Neural cell (in vitro differentiated cells): ENCODE measurements at regions not wholly inside any gene's neighbourhood (a gene's known extent, or its start where the extent isn't known, plus 50 kb on each side); places are given as distances from the start of the nearest gene placed in this dataset.

Experiments used
- H2AFZ ChIP-seq: fragments of 200-600, 300-800 bp; sonication (generic), shearing (Covaris generic); 2 replicates; pipeline ENCODE4 v1.6.0; 2014; ENCODE audit warnings: low read depth, mild to moderate bottlenecking, antibody characterized with exemption, low read length, moderate library complexity
- H3F3A ChIP-seq: fragments of 200-600 bp; shearing (Covaris generic); 2 replicates; pipeline ENCODE4 v1.6.1; 2016; ENCODE audit warnings: mild to moderate bottlenecking, moderate library complexity, mixed read lengths, antibody characterized with exemption, low read length; ENCODE audit not compliant: insufficient read depth, poor library complexity, severe bottlenecking
- H3K27ac ChIP-seq: fragments of 200-600, 300-800 bp; sonication (generic), shearing (Covaris generic); 2 replicates; pipeline ENCODE4 v1.5.1; 2014; ENCODE audit warnings: mild to moderate bottlenecking, low read length, moderate library complexity
- H3K27me3 ChIP-seq: fragments of 300-800, 200-600 bp; sonication (generic), shearing (Covaris generic); 2 replicates; pipeline ENCODE4 v1.6.0; 2014; ENCODE audit warnings: mild to moderate bottlenecking, low read depth, low read length, moderate library complexity; ENCODE audit not compliant: insufficient read depth
- H3K36me3 ChIP-seq: fragments of 300-800, 200-600 bp; sonication (generic), shearing (Covaris generic); 2 replicates; pipeline ENCODE4 v1.5.1; 2014; ENCODE audit warnings: mild to moderate bottlenecking, antibody characterized with exemption, low read length, moderate library complexity; ENCODE audit not compliant: insufficient read depth
- H3K4me2 ChIP-seq: fragments of 300-800, 200-600 bp; sonication (generic), shearing (Covaris generic); 2 replicates; pipeline ENCODE4 v1.6.0; 2014; ENCODE audit warnings: mild to moderate bottlenecking, low read length
- H3K4me3 ChIP-seq: fragments of 300-800, 200-600 bp; sonication (generic), shearing (Covaris generic); 2 replicates; pipeline ENCODE4 v1.5.1; 2014; ENCODE audit warnings: mild to moderate bottlenecking, low read length, moderate library complexity
- H3K79me2 ChIP-seq: fragments of 200-600 bp; shearing (Covaris generic); replicated peaks from 2 replicates; pipeline ENCODE4 v1.6.0; 2014; ENCODE audit warnings: mild to moderate bottlenecking, low read length, moderate library complexity; ENCODE audit not compliant: insufficient read depth
- H3K9ac ChIP-seq: fragments of 300-800, 200-600 bp; sonication (generic), shearing (Covaris generic); 2 replicates; pipeline ENCODE4 v1.6.1; 2016; ENCODE audit warnings: mild to moderate bottlenecking, low read length, mixed read lengths
- H3K9me2 ChIP-seq: fragments of 200-600 bp; shearing (Covaris generic); 2 replicates; pipeline ENCODE4 v1.6.1; 2016; ENCODE audit warnings: mild to moderate bottlenecking, low read length, mixed read lengths; ENCODE audit not compliant: insufficient read depth
- H3K9me3 ChIP-seq: fragments of 200-600, 300-800 bp; sonication (generic), shearing (Covaris generic); 2 replicates; pipeline ENCODE4 v1.6.1; 2016; ENCODE audit warnings: mild to moderate bottlenecking, mixed run types, low read length, moderate library complexity, mixed read lengths
- H4K20me1 ChIP-seq: fragments of 200-600 bp; shearing (Covaris generic); 2 replicates; pipeline ENCODE4 v1.6.1; 2016; ENCODE audit warnings: mild to moderate bottlenecking, mixed run types; ENCODE audit not compliant: insufficient read depth
- CTCF ChIP-seq: fragments of 450-650 bp; IDR thresholded peaks from 2 replicates; pipeline ENCODE4 v1.5.1; 2014; ENCODE audit warnings: antibody characterized with exemption, mild to moderate bottlenecking, moderate library complexity; ENCODE audit not compliant: poor library complexity, severe bottlenecking
- EP300 ChIP-seq: fragments of 450-650 bp; conservative IDR thresholded peaks from 2 replicates; pipeline ENCODE4 v1.6.1; 2014; ENCODE audit warnings: antibody characterized with exemption, mild to moderate bottlenecking, moderate library complexity; ENCODE audit not compliant: poor library complexity, severe bottlenecking
- EZH2 ChIP-seq: fragments of 200-600, 300-800 bp; shearing (Covaris generic), sonication (generic); IDR thresholded peaks from 2 replicates; pipeline ENCODE4 v1.6.1; 2014; ENCODE audit warnings: antibody characterized with exemption, low read length, borderline replicate concordance, mild to moderate bottlenecking; ENCODE audit not compliant: insufficient read depth, poor library complexity, severe bottlenecking
- MXI1 ChIP-seq: fragments of 450-650 bp; conservative IDR thresholded peaks from 2 replicates; pipeline ENCODE4 v1.6.1; 2014; ENCODE audit warnings: antibody characterized with exemption, mild to moderate bottlenecking; ENCODE audit not compliant: poor library complexity, severe bottlenecking
- POLR2AphosphoS5 ChIP-seq: IDR thresholded peaks from 2 replicates; pipeline ENCODE4 v1.6.1; 2012
- RAD21 ChIP-seq: fragments of 450-650 bp; conservative IDR thresholded peaks from 2 replicates; pipeline ENCODE4 v1.6.1; 2014; ENCODE audit warnings: antibody characterized with exemption, mild to moderate bottlenecking, moderate library complexity
- REST ChIP-seq: IDR thresholded peaks from 2 replicates; pipeline ENCODE4 v1.6.1; 2012; ENCODE audit warnings: borderline replicate concordance
- SMC3 ChIP-seq: fragments of 450-650 bp; conservative IDR thresholded peaks from 2 replicates; pipeline ENCODE4 v1.6.1; 2014; ENCODE audit warnings: antibody characterized with exemption, mild to moderate bottlenecking, moderate library complexity; ENCODE audit not compliant: poor library complexity
- TAF1 ChIP-seq: IDR thresholded peaks from 2 replicates; pipeline ENCODE4 v1.6.1; 2012; ENCODE audit warnings: low read depth

GRCh38 chr9:129263836-129264235 lies 85.8 kb upstream of the IER5L start:
- H3K79me2 ChIP-seq, result no peaks in the 10 kb centered on the region
- no peaks in the 10 kb centered on the region for H3K9me2 ChIP-seq
- no peak overlapping the region for H3K4me2 ChIP-seq
- H4K20me1 ChIP-seq, result no peaks in the 10 kb centered on the region
- H3K27me3 ChIP-seq, result no peaks in the 10 kb centered on the region
- H3K4me3 ChIP-seq, result no peak overlapping the region
- no peak overlapping the region for H2AFZ ChIP-seq
- no peaks in the 10 kb centered on the region for H3K9me3 ChIP-seq
- H3F3A ChIP-seq, result no peaks in the 10 kb centered on the region
- no peaks in the 10 kb centered on the region for H3K36me3 ChIP-seq
- H3K27ac ChIP-seq, result no peak overlapping the region
- H3K9ac ChIP-seq, result no peak overlapping the region
- TF ChIP-seq EZH2 (no peak), TAF1 (no peak), EP300 (no peak), RAD21 (no peak), SMC3 (no peak)

GRCh38 chr9:129262261-129262660 lies 84.2 kb upstream of the IER5L start:
- no peaks in the 10 kb centered on the region for H3K9me3 ChIP-seq

More at GRCh38 chr9:129262261-129262660, 84.2 kb upstream of the IER5L start:
- H2AFZ ChIP-seq, result no peak overlapping the region
- H3K9ac ChIP-seq, result no peak overlapping the region
- H3K36me3 ChIP-seq, result no peaks in the 10 kb centered on the region
- H3K79me2 ChIP-seq, result no peaks in the 10 kb centered on the region
- no peak overlapping the region for H3K27ac ChIP-seq
- TF ChIP-seq TAF1 (no peak), MXI1 (no peak), REST (no peak), RAD21 (no peak), EZH2 (no peak), POLR2AphosphoS5 (no peak), EP300 (no peak), SMC3 (no peak), CTCF (no peak)
- no peaks in the 10 kb centered on the region for H3F3A ChIP-seq
- H3K9me2 ChIP-seq, result no peaks in the 10 kb centered on the region
- H3K4me2 ChIP-seq, result no peak overlapping the region
- H3K27me3 ChIP-seq, result no peaks in the 10 kb centered on the region
- no peaks in the 10 kb centered on the region for H4K20me1 ChIP-seq
- no peak overlapping the region for H3K4me3 ChIP-seq
